NCI-H2107 treated with DMSO at 0.1 percent for 48 hours (cell line): ENCODE measurements at regions not wholly inside any gene's neighbourhood (a gene's known extent, or its start where the extent isn't known, plus 50 kb on each side); places are given as distances from the start of the nearest gene placed in this dataset.
A peak's percentile ranks its signal among the peaks of the same experiment; 100 is the strongest.
"Not testable (repeated sequence)": the region's sequence is repeated elsewhere in the genome, so short reads cannot be mapped to it uniquely, and the experiment has no call there.

Source experiments
- DNase-seq: peaks from one replicate; lab custom pipeline; 2025; ENCODE audit not compliant: unreplicated experiment; lab: John Stamatoyannopoulos, UW

DNA sequence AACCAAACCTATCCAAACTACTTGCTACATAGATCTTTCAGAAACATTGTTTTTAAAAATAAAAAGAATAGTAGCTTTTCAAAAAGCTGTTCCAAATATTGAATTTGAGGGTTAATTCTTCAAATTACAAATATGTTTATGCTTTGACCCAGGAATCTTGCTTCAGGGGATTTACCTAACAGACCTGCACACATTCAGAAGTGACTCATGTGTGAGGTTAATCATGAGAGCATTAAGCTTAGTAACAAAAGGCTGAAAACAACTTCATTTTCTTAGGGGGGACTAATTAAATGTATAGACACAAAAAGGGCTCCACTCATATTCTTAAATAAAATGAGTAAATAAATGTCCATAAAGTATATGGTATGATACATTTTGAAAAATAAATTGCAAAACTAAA, 672.4 kb upstream of the FLRT2 start:
- DNase-seq, result no peak

DNA sequence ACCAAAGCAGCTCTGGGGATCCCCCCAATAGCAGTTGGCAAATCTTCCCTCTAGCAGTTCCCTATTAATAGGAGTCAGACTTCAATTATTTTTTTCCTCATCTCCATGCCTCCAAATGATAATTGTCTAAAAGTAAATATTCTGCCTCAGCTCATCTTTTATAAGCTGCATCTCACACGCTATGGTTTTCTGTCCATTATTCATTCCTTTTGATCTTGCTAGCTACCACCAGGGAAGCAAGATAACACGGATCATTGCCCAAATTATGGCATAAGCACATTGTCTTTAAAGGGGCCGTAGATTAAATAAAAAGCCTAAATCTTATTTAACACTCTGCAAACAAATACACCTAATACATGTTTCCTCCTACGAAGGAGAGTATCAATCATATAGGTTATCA, 670.8 kb upstream of the FLRT2 start:
- DNase-seq, result no peak

DNA sequence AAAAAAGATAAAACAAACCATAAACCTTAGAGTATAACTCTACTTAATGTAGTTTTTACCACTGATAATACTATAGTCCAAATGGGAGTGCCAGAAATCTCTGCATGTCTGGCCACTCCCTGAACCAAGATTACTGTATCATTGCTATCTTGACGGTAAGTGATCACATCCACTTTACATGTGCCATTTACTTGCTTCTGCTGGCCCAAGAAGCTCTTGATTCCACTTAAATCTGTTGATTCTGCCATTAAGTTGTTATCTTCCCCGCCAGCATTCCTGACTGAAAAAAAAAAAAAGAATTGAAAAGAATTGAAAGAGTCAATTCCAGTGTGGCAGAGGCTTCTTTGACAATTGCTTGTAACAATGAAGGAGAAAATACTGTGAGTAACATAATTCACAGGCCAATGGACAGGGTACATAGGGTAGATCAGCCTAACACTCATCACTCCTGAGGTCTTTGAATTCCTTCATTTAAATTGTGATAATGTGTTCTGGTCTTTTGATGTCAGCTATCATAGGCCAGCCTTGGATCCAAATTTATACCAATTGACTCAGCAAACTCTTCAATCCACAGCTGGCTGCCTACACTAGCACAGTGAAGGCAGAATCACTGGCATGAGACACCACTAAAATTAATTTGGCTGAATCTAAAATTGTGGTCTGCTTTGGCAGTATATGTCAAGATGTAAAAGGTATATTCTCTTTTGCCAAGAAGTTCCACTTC, 665.2 kb upstream of the FLRT2 start:
- no peak for DNase-seq

DNA sequence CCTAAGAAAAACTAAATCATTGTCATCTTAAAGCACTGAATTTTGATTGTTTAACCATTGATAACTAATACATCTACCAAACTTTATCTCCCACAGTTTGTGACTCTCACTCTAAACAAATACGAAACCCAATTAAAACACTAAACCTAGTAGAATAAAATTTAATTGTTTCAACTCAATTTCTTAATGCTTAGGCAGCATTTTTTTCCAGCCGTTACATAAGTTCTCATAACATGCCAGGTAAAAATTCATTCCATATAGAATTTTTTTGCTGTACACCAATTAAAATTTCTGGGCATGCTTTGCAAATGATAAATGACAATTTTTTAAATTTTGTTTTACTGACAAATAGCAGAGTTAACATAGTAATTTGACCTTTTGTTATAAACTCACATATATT, 658.2 kb upstream of the FLRT2 start:
- no peak for DNase-seq

DNA sequence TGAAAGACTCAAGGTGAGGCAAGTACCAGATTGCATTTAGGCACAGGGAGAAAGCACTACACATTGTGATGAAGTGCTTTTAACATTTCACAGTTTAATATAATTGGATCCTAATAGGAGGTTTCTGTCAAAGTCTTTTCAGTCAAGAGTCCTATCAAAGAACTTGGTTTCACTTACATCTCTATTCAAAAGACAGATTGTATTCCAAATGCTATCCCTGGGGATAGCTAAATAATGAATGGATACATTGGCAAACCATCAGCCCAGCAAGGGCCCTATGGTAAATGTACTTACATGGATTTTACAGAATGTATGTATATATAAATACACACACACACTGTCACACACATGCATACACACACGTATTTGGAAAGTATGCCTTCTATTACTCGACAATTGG, 655.5 kb upstream of the FLRT2 start:
- DNase-seq, result peak; percentile 99

DNA sequence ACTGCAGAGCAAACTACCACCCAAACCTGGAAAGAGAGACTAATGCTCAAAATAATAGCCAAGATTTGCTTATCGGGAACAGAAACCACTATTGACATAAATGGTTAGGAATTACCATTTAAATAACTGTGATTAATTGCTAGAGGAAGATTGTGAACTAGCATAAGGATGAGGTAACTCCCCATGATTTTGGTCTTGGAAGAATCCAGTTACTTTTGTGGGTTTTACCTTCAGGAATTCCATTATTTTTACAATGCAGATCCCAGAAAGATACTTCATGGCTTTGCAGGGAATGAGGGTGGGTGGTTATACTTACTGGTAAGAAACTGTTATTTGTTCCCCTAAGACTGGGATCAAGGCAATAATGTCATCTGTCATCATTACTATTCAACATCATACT, 652.9 kb upstream of the FLRT2 start:
- no peak for DNase-seq

DNA sequence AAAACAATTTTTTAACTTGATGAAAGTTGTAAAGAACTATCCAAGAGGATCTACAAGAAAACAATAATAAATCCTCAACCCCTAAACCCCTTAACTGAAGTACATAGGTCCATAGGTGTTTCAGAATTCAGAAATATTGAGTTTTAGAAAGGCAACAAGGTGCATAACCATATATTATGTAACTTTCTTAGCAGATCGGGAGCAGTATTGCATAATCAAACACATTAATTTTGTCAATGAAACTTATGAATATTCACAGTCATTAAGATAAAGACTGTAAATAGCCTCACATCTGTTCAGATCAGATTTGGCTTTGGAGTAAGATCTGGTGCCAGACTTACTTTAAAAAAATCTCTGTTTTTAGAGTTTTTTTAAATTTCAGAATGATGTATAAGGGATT, 647.1 kb upstream of the FLRT2 start:
- DNase-seq, result no peak

DNA sequence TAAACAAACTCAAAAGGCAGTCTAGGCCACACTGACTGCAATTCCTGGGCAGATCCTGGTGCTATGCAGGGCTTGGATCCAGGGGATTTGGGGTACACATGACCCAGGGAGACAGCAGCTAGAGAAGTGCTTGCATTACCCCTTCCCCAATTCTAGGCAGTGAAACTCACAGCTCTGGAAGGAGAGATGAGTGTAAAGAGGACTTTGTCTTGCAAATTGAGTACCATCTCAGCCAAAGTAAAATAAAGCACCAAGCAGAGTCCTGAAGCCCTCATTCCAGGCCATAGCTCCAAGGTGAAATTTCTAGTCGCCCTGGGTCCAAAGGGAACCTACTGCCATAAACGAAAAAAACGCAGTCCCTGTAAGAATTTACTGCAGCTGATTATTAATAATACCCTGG, 644.9 kb upstream of the FLRT2 start:
- no peak for DNase-seq

DNA sequence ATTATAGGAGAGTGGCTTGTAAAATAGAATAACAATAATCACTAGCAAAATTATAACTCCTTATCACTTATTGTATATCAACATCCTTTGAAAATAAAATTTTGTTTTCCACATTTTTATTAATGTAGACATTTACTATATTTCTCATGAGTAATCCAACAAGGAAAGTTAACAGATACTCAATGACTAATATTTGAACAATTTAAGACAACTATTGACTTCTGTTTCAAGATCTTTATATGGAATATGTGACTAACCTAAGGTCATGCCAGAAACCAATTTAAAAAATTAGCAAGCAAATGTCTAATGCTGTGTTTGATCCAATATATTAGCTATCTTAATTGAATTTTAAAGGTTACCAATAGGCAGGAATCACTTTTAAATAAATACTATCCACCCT, 638.5 kb upstream of the FLRT2 start:
- no peak for DNase-seq

DNA sequence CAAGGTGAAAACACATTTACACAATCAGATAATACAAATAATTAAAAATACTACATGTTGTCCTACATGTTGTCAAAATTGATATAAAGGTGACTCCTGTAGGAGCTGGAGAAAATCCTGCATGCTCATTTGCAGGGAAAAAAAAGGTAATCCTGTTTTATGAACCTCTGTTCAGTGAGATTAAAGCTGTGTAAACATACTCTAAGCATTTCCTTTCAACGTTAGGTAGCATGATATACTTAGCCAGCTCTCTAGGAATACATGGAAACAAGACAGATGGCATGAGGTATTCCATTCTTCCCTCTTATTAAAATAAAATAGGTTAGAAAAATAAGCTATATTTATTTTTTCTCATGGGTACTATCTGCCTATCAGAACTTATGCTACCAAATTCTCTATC, 635.7 kb upstream of the FLRT2 start:
- DNase-seq, result no peak

DNA sequence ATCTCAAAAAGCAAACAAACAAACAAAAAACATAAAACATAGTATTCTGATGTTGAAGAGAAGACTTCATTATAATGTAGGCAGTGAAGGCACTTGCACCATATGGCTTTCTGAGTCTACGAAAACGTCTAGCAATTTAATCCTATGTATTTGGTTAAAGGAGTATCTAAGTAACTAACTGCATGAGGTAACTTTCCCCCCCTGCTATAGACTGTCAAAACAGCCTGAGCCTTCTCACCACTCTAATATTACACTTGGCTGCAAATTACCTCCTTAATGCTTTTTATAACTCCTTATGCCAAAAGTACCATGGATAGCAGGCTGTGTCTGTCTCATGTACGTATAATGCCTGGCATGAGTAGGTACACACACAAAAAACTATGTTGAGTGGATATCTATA, 607.6 kb upstream of the FLRT2 start:
- no peak for DNase-seq

DNA sequence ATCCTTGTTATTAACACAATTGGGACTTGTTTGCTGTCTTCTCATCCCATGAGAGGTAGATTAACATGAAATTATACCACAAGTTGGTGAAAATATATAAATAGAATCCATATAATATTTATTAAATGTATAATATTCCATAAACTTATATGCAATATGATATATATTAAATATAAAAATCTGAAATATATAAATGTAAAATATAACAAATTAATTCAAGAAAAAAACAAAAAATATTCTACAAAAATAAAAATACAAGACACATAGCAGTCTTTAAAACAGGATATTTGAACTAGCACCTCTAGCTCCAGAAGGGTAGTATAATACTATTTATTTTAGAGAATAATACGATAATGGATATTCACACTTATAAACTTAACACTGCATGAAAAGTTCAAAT, 603.3 kb upstream of the FLRT2 start:
- DNase-seq, result no peak

DNA sequence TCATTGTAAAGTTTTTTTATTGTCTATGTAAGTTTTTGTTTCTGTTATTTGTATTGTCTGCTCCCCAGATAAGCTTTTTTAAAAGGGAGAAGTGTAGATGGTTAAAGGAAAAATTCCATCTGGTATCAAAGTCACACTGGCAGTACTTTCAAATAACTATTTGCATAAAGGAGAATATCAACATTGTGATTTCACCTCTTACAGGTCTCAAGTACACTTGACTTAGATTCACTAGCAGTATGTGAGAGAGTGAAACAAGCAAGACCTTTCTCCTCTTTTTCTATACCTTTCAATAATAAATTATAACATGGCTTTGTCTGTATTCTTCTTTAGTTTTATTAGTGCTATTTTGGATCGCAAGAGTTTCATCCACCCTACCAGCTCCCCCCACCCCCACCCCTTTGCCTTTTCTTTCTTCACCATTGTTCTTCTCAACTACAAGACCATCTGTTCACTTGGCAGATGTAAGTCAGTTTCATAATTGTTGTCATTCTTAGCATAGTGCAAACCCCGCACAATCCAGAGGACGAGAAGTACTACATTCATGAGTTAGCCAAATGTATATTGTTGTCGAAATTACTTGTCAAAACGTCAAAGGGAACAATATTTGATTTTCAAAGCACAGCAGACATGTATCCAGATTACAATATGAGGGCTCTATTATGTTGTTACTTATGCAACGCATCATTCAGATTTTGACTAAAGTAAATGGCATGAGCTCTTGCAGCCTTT, 602.7 kb upstream of the FLRT2 start:
- peak; percentile 77 for DNase-seq

DNA sequence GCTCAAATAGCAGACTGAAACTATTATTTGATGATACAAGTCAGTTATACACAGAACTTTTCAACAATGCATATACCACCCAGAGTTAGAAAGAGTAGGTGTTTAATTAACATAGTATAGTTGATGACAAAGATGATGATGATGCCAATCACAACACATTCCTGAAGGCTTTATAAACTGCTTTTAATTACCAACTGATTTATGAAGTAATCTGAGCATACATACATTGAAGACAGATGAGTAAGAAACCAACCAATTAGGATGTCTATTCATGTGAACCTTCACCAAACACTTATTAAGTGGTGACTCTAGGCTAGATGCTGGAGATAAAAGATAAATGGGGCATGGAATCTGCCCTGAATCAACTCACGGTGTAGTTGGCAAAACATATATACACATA, 600.9 kb upstream of the FLRT2 start:
- DNase-seq, result no peak

DNA sequence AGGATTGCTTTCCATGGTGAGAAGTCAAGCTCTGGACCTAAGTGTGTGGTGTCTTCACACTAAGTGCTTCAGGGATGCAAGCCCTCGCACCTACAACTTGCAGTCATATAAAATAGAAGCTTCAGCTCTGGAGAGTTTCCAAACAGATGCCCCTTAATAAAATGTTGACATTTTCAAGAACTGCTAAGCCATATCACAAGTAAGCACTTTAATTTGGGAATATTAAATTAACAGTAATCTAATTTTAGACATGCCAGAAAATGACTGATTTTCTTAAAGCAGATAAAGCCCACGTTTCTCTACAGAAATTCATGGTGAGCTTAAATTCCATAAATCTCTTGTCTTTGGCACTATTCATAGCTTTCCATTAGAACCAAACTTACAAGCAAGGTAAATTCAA, 600.1 kb upstream of the FLRT2 start:
- DNase-seq, result no peak

DNA sequence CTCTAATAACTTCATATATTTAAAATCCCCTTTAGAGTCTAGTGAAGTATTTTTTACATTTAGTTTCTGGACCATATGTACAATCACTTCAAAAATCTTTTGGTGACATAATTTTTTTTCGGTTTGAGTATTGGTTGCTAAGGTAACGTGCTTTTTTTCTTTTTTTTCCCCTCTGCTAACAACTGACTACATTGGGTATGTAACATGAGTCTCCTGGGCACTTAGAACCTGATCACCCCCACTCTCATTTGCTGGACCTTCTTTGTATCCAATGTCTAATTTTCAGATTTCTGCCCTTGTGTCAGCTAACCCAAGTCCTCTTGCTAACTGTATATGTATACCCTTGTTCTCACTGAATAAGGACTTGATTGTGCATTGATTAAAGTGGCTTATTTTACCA, 592.9 kb upstream of the FLRT2 start:
- DNase-seq, result no peak

DNA sequence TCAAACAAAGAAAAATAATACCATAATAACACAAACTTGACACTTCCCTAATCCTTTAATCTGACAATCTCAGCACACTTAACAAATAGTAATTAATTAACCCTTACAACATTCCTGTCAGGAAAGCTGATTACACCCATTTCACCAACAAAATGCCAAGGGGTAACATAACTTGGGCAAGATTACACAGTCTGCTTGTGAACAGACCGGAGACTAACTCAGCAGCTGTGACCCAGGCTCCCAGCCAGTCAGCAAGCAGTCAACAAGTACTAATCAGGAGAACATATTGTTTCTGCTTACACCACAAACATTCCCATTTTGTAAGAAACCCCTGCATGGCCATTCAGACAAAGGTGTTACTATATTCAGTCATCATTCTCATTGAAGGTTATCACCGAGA, 592.5 kb upstream of the FLRT2 start:
- no peak for DNase-seq

DNA sequence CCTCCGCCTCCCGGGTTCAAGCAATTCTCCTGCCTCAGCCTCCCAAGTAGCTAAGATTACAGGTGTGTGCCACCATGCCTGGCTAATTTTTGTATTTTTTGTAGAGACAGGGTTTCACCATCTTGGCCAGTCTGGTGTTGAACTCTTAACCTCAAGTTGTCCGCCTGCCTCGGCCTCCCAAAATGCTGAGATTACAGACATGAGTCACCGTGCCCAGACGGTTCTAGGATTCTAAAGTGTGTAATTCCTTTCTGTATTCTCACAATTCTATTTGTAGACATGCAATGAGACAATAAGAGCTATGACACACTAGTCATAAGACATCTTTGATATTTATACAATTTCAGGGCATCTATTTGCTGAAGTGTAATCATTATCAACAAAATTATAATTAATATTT, 585.0 kb upstream of the FLRT2 start:
- not testable (repeated sequence) for DNase-seq

DNA sequence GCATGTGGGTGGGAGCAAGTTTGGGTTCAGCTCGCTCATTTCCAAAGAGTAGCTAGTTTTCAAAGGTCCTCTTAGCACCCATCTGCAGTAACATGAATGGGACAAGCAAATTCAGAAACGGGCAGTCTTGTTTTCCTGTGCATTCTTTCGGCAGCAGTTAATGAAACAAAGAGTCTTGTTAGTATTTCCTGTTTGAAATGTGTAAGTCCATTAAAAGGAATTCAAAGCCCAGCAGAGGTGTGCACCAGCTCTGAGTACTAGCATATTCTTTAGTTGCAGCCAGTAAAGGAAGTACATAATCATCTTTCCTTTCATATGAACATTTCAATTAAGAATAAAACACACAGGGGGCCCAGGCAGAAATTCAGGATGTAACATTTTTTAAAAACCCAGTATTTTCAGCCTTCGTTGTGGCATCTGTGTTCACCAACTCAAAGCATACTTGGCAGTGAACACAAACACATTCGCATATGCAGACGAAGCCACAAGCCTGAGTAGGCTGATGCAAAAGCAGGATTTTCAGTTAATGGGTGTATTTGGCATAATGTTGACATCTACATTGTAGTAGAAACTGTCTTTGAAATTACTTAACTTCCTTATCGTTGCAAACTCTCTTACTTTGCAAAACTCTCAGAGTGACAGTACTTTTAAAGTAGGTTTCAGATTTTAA, 570.0 kb upstream of the FLRT2 start:
- no peak for DNase-seq

DNA sequence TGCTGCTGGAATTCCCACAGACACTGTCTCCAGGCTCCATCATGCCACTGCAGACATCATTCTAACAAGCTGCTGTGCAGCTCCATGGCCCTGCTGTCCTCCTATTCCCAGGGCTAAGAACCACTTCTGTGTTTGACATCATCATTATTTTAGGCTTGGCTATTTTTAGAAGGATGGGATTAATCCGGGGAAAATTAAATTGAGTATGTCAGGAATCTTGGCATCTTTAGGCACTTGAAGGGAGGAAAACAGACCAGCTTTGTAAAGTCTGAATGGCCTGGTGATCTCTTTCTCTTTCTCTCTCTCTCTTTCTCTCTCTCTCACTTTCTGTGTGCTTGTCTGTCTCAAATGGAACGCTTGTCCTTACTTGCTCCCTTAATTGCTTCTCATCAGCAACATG, 568.3 kb upstream of the FLRT2 start:
- peak; percentile 26 for DNase-seq

DNA sequence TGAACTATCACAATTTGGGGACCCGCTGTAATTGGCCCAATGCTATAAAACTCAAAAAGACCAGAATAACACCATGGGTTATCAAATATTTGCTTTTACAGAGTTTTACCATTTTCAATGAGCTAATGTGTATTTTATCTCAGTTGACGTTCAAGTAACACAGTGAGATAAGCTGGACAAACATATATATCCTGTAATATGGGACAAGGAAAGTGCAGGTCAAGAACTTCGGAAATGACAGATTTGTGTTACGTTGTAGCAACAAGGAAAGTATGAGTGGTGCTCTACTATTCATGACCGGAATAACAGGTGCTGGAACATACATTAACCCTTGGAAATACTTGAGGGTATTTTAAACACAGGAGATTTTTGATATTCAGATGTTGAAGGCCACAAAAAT, 566.4 kb upstream of the FLRT2 start:
- no peak for DNase-seq

DNA sequence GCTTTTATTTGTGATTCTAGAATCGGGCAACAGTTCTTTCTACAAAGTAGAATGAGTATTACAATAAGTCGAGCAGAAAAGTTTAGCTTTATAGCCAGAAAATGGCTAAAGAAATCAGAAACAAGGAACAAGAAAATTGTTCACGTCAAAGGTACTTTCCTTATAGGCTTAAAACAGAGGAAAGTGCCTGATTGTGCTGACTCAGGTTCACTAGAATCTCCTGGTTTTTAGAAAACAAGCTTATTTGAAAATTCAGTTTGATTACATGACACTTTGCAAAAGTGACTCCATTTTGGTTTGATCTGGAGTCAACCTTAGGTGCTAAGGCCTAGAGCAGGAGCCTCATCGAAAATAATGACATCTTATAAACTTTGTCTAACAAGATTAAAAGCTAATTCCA, 564.7 kb upstream of the FLRT2 start:
- no peak for DNase-seq
